ENCODE measurements at regions not wholly inside any gene's neighbourhood (a gene's known extent, or its start where the extent isn't known, plus 50 kb on each side); places are given as distances from the start of the nearest gene placed in this dataset.

DNA sequence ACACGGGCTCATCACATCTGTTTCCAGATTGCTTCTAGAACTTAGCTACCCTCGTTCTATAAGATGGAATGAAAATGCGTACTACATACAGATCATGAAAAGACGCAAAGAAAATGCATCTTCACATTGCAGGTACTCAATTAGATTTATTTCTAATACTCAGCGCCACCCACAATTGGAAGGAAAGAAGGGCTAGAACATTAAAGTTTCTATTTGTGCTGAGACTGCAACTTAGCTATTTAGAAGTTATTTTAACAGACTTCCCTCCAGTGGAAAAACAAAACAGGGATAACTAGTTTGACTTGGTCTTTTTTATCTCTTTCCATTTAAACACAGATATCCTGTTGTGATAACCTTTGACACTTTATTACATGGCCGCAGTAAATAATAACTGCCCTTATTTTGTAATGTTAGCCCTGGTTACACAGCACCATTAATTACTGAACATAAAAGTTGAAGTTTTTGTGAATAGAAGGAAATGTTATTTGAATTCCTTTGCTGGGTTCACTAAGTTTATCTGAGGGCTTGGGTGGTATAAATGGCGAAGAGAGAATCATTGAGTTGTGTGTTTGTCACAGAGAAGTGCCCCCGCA lies 86.9 kb upstream of the SLC25A26 start:
- DNase-seq (ENCODE audit: low read depth), result no peak
- no peak for TF ChIP-seq CTCF (conservative IDR thresholded peaks at IDR 0.05; ENCODE audit: control insufficient read depth, insufficient read depth, low read depth, low read length)
- H3K4me3 ChIP-seq (ENCODE audit: control insufficient read depth, low read depth, low read length), result no peak overlapping the region

DNA sequence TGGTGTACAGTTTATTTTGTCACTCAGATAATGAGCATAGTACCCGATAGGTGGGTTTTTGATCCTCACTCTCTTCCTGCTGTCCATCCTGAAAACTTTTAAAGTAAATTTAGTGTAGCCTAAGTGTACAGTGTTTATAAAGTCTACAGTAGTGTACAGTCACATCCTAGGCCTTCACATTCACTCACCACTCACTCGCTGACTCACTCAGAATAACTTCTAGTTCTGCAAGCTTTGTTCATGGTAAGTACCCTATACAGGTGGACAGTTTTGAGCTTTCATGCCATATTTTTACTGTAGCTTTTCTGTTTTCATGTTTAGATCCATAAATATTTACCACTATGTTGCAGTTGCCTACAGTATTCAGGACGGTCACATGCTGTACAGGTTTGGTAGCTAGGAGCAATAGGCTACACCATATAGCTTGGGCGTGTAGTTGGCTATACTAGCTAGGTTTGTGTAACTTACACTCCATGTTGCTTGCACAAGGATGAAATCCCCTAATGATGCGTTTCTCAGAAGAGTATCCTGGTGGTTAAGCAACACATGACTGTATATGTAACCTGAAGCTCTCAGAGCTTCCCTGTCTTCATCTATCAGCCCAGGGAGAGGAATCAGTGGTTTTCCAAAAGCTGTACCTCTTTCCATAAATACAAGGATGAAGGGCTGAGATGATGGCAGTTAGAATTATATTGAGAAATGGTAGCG lies 87.6 kb upstream of the SLC25A26 start:
- TF ChIP-seq CTCF (conservative IDR thresholded peaks at IDR 0.05; ENCODE audit: control insufficient read depth, insufficient read depth, low read depth, low read length), result no peak
- DNase-seq (ENCODE audit: low read depth), result peak; percentile 78
- H3K4me3 ChIP-seq (ENCODE audit: control insufficient read depth, low read depth, low read length), result no peak overlapping the region

- no peak for TF ChIP-seq CTCF (conservative IDR thresholded peaks at IDR 0.05; ENCODE audit: control insufficient read depth, insufficient read depth, low read depth, low read length)
- no peak for DNase-seq (ENCODE audit: low read depth)
Observed at GRCh38 chr3:66128623-66129022, 89.9 kb upstream of the MAGI1 start.

GRCh38 chr3:66121318-66121717 lies 82.6 kb upstream of the MAGI1 start:
- no peak overlapping the region for H3K4me3 ChIP-seq (ENCODE audit: control insufficient read depth, low read depth, low read length)
- TF ChIP-seq CTCF (conservative IDR thresholded peaks at IDR 0.05; ENCODE audit: control insufficient read depth, insufficient read depth, low read depth, low read length), result no peak
- peak; percentile 48 for DNase-seq (ENCODE audit: low read depth)

More at GRCh38 chr3:66128623-66129022, 89.9 kb upstream of the MAGI1 start:
- no peak overlapping the region for H3K4me3 ChIP-seq (ENCODE audit: control insufficient read depth, low read depth, low read length)

- DNase-seq (ENCODE audit: low read depth), result peak; percentile 91
- H3K4me3 ChIP-seq (ENCODE audit: control insufficient read depth, low read depth, low read length), result no peak overlapping the region
- no peak for TF ChIP-seq CTCF (conservative IDR thresholded peaks at IDR 0.05; ENCODE audit: control insufficient read depth, insufficient read depth, low read depth, low read length)
Observed at GRCh38 chr3:66115858-66116654, 77.3 kb upstream of the MAGI1 start.

GRCh38 chr3:66113542-66113941 lies 74.8 kb upstream of the MAGI1 start:
- no peak for TF ChIP-seq CTCF (conservative IDR thresholded peaks at IDR 0.05; ENCODE audit: control insufficient read depth, insufficient read depth, low read depth, low read length)
- H3K4me3 ChIP-seq (ENCODE audit: control insufficient read depth, low read depth, low read length), result no peak overlapping the region
- peak; percentile 7 for DNase-seq (ENCODE audit: low read depth)

Measured in fibroblast of mammary gland (primary cell).